ENCODE measurements at regions not wholly inside any gene's neighbourhood (a gene's known extent, or its start where the extent isn't known, plus 50 kb on each side); places are given as distances from the start of the nearest gene placed in this dataset.

DNA sequence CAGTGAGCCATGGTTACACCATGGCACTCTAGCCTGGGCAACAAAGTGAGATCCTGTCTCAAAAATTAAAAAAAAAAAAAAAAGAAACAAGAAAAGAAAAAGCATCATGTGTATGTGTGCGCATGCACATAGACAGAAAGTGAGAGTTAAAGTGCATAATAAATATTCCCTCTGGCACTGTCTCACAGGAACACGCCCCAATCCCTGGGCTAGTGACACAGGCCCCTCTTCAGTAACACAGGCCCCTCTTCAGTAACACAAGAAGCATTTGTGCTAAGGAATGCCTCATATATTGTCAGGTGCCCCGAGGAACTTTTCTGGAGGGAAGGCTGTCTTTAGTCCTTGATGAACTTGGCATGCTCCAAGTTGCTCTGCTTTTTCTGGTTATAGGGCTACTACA lies 57.5 kb downstream of the RPL27A start:
- DNase-seq: no peak

DNA sequence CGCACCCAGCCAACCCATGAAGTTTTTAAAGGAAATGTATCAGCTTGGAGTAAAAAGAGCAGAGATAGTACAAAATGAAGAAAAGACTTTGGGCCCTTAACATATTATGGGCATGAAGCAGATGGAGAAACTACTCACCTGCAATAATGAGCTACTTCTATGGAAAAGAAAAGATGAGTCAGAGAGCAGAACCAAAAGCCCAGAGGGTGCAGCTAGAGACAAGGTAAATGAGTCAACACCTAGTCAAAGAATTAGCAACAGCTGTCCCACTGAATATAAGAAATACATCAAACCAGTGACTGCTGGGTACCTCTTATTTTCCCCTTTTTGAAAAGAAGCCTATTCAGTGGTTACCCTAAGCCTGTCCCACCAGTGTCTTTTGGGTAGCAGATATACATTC lies 61.8 kb downstream of the RPL27A start:
- DNase-seq: no peak

DNA sequence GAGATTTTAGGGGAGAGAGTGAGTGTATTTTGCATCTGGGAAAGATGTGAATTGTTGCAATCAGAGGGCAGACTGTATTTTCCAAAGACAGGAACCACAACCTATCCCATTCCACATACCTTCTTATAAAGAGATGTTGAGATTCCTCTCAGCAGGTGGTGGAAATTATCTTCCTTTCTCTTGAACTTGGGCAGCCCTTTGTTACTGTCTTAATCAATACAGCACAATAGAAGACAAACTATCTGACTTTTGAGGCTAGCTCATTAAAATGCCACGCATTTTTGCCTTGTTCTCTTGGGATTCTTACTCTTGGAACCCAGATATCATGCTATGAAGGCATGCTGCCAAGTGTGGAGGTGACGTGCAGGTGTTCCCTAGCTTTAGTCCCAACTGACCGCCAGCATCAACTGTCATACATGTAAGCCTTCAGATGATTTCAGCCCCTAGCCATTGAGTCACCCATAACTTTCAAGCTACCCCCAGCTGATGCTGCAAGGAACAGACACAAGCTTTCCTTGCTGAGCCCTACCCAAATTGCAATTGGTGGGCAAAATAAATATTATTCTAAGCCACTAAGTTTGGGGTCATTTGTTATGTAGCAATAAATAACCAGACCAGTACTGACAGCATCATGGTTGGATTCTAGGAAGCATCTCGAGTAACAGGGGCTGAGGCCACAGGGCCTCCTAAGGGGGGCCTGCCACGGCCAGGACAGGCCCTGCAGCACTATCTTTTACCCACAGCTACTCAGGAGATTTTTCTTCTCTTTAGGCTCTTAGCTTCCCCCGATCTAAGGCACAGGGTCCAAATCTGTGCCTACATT lies 63.0 kb downstream of the RPL27A start:
- DNase-seq: no peak

DNA sequence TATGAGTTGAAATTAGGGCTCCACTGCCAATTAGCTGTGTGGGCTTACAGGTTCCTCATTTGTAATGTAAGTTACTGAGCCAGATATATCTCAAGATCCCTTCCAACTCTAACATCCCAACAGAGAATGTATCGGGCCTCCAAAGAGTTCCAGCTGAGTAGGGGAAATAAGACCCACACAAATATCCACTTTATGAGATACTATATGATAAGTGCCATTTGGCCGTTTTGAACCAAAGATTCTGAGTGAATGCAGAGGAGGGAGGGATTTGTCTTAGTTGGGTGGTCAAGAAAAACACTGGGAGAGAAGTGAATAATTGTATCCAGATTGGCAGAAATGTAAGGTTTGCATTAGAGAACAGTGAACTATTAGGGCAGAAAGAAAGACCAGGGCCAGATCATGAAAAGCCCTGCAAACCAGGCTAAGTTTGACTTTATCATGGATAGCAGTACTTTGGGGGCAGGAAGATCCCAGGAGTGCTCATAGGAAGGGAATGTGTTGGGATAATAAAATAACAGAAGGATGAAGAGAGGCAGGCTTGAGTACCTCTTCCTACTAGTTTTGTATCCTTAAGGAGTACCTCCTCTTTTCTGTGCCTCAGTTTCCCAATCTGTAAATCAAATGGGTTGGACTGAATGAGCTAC lies 63.9 kb downstream of the RPL27A start:
- DNase-seq: no peak

DNA sequence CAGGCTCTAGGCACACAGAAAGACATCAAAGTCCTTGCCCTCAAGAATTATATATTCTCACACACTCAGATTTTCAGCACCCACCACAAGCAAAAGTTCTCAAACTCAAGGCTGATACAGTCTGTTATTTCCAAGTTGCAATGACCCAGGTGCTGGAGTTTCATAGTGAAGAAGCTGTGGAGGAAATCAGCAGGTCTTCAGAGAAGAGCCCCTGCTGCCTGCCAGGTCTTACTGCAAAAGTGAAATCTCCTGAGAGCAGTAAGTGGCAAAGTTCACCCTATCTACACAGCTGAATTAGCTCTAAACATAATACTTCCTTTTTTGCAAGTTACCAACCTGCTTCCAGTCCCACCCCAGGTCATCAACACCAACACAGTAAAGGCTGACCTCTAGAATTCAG lies 64.6 kb downstream of the RPL27A start:
- no peak for DNase-seq

DNA sequence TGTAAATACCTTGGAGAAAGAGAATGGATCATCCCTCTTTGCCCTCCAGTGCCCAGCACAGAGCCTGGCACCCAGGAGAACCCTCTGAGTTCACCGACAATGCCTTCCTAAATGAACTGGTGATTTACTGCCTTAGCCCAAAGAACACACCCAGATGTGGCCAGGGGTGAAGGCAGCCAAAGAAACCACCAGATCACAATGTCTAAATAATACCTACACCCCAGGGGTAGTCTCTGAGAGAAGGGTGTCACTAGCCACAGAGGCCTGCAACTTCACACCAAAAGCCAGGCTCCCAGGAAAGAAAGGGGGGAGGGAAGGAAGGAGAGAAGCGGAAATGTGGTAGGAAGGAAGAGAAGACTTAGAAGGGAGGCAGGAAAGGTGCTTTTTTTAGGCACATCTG lies 65.7 kb downstream of the RPL27A start:
- no peak for DNase-seq

DNA sequence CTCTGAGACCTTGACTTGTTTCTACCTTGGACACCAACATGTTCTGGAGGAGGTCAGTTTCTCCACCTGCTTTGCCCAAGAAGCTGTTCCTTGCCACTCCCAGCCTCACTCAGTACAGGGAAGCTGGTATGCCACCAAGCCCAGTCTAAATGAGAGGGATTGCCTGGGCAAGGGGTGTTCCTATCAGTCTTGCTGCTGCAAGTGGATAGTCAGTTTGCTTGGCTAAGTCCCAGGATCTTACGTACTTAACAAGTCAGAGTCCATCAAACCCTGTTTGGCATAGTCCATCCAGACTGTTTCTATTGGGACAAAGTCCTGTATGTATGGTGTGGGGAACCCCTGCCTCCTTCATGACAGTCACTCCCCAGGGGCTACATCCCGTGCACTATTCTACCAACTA lies 66.6 kb downstream of the RPL27A start:
- DNase-seq: no peak

DNA sequence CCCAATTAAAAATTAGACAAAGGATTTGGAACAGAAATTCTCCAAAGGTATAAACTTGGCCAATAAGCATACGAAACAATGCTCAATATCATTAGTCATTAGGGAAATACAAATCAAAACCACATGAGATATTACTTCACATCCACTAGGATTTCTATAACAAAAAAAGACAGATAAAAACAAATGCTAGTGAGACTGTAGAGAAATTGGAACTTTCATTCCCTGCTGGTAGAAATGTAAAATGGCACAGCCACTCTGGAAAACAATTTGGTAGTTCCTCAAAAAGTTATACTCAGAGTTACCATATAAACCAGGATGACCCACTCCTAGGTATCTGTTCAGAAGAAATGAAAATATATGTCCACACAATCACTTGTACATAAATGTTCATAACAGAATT lies 71.6 kb downstream of the RPL27A start:
- no peak for DNase-seq

DNA sequence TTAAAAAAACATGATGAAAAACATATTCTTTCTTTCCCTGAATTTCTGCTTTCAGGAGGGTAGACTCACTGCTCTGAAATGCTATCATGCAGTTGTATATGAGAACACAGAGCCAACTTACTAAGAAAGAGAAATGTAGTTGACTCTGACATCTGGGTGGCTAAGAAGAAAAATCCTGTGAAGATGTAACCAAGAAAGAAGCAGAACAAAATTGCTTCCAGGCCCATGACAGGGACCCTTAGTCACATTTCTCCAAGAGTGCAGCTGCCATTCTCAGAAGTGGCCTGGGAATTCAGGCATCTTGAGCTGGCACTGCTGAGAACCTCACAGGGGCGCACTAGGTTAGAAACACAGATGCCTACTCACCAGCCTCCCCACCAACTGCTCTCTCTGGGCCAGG lies 73.6 kb downstream of the RPL27A start:
- no peak for DNase-seq

DNA sequence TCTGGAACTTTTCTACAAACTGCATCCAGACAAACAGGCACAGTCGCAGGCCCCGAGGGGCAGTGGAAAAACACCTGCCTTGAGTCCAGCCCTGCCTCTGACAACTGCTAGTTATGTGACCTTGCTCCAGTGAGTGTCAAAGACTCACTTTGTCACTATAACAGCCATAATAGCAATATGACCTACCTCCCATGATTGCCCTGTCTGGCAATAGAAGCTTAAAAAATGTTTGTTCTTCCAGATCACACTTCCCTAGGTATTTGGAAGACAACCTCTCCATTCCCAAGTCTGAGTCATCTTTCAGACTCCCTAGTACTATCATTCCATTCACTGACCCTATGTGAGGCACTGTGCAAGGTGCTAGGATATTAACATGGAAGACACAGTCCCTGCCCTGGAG lies 74.5 kb downstream of the RPL27A start:
- no peak for DNase-seq

DNA sequence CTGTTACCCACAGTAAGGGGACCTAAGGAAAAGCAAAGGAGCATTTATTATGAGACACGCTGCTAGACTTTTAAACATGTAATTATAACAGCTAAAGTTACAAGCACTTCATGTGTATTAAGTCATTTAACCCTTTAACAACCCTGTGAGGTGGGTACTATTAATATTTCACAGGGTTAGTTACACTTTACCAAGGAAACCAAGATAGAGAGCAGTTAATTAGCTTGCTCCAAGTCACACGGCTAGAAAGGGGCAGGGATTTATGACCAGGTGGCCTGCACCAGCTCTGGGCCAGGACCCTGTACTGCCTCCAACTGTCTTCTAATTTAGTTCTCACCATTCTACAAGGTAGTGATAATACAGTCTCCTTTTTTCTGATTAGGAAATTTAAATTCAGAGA lies 74.9 kb downstream of the RPL27A start:
- DNase-seq: no peak

DNA sequence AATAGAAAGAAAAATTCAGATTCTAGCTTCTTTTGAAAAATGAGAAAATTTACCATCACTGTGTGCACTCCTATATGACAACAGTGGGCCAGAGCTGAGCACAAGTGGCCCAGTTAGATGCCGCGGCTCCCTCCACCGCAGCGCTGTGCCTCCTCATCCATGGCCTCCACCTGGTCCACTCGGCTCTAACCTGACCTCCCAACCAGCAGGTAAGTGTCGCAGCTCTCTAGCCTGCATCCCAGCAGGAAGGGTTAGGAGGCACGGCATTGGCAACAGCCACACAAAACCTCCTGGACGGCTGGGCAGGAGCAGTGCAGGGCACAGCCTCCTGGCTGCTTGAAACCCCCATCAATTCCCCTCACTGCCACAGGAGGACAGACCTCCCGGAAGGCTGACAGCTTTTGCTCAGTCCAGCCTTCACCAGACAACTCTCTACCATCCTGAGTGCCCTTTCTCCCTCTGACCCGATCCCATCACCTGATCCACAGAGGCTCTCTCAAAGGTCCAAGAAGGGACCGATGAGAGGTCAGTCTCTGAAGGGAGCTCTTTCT lies 76.1 kb downstream of the RPL27A start:
- no peak for DNase-seq

DNA sequence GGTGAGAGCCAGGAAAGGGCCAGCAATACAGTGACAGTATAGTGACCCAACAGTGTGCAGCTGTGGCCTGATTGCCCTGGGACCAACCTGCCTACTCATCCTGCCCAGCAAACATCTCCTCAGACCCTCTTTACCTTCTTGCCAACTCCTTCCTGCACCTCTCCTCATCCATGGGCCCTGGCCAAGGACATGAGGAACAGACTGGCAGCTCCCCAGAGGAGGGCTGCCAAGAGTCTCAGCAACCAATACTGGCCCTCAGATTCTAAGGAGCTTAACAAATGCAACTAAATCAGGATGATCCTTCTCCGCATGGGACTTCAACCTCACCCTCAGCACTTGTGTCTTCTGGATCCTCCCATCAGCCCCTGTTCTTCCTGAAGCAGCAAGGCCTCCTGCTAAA lies 77.0 kb downstream of the RPL27A start:
- DNase-seq: no peak

DNA sequence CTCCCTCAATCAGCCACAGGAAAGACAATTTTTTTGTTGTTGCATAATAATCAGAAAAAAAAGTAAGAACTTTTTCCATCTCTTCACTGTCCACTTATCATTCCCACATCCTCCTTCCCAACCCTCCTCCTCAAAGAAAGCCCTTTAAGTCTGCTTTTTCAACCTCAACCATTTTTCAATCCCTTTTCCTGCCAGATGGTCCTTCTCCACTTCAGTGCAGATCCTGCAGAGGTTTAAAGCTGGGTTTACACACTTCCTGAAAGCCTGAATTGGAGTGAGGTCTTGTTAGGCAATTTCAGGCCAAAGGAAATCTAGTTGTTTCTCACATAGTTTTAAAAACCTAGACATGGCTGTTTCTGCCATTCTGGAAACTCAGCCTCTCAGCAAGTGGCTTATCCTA lies 78.3 kb downstream of the RPL27A start:
- DNase-seq: no peak

DNA sequence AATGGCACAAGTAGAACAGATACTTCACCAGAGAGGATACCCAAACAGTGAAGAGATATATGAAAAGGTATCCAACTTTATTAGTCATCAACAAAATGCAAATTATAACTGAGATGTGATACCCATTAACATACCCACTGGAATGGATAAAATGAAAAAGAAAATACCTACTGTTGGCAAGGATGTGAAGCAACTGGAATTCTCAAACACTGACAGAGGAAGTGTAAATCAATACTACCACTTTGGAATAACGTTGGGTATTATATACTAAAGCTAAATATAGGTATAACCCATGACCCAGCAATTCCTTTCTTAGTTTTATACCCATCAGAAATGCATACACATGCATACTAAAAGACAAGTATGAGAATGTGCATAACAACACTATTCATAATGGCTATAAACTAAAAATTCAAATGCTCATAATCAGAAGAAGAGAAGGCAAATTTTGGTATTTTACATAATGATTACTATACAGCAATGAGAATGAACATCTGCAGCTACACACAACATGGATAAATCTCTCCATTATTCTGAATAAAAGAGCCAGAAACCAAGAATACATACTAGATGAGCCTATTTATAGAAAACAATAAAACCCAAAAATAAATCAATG lies 80.6 kb downstream of the RPL27A start:
- no peak for DNase-seq

DNA sequence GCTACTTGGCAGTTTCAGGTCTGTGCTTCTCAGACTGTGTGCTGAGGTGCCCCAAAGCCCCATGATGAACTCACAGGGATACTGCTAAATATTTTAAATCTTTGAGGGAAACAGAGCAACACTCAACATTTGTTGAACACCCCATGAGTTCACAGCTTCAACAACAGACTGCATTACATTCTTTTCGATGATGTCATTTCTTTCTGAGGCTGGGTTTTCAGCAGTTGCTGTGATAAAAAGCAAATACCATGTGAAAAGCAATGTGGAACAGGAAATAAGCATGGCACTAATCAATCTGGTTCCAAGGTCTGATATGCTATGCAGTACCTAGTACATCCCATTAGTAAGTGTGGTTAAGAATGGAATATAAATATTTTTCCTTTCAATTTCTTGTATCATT lies 82.7 kb downstream of the RPL27A start:
- DNase-seq: no peak

DNA sequence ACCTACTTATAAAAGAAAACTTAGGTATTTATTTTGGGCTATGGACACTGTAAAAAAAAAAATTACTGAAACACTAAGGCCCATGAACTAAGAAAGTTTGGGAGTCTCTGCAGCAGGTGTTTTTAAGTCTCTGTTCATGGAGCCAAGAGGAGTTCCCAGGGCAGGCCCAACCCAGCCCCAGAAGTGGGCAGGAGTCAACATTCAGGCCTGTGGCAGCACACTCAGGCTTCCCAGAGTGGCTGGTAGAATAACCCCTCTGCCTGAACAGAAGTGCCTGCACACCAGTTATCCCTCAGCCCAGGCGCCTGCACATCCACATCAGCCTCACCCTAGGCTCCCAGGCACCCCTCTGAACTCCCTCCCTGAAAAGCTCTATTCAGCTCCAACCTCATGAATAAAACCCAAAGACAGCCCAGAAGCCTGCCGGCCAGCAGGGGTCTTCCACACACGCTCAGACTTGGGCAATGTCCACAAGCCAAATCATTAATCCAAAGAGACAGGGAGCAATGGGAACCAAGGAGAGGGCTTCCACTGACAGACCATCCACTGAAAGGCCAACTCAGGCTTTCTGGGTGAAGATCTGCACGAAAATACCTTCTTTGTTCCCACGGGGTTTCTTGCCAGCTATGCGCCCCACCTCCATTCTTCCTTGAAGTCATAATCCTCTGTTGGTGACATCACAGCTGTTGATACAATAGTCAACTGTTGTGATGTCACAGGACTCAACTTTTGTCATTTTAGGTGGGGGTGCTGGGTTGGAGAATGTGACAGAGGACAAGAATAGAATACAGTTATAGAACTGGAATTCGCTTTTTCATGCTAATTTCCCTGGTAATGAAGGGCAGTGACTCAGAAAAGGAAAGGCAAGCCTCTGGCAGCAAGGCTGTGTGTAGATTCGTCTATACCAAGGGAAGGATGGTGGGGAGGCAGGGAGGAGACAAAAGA lies 83.7 kb downstream of the RPL27A start:
- no peak for DNase-seq

DNA sequence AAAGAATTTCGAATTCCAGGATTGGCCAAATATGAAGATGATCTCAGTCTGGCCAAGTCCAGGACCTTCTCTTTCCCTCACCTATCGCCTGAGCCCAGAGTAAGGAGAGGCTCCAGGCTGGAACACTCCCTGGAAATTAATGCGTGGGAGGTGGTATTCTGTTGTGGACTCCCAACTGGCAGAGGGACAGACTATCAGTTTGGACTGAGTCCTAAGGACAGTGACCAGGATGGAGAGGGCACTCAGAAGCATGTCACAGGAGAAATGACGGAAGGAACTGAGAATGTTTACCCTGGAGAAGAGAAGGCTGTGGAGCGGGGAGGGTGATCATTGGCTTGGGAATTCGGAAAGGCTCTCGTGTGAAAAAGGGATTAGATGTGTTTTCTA lies 84.4 kb downstream of the RPL27A start:
- no peak for DNase-seq

DNA sequence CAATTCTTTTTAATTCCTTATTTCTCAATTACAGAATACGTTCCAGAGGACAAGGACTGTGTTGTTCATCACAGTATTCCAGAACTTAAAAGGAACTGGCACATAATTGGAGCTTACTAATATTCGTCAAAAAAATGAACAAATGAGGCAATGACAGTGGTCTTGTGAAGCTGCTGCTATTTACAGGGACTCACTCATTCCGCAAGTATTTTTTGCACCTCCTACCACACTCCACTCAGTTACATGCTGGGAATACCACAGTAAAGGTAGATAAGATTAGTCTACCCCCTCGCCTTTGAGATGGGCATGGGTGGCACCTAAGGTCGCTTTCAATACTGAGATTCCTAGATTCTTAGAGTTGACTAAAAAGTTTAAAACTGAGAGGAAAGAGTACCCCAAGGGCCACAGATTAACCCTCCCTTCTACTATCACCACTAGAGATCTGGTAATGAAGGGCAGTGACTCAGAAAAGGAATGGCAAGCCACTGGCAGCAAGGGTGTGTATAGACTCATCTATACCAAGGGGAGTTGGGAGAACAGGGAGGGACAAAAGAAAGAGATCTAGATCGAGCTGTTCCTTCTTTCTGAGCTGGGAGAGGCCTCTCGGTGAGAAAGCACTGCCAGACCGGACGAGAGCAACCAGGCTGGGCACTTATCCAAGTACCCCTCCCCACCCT lies 85.0 kb downstream of the RPL27A start:
- no peak for DNase-seq

DNA sequence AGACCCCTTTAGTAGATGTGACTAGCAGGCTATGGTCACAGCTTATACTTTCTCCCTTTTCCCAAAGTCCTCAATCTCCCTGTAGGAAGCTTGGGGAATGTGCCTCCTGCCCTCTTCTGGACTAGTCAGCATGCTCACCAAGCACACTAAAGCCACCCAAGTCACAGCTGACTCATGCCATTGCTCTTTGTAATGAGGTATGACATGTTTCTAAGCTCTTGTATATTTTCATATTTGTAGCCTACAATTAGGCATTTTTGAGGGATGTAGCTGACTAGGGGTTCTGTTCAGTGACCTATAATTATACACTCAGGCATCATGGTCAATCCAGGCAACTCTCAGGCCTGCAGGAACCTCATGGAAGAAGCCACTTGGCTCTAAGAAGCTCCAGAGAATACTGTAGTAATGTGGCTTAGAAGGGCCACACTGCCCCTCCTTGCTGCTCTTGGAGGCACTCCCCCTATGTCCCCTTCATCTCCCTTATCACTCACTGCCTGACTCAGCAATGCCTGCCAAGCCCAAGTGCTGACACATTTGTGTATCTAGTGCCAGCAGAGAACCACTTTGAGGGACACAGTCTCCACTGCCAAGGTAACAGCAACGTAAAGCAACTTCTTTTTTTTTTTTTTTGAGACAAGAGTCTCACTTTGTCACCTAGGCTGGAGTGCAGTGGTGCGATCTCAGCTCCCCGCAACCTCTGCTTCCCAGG lies 86.2 kb downstream of the RPL27A start:
- DNase-seq: no peak

All from CD4-positive, alpha-beta T cell treated with Interleukin-4 for 4 hours (primary cell).